ENCODE measurements at regions not wholly inside any gene's neighbourhood (a gene's known extent, or its start where the extent isn't known, plus 50 kb on each side); places are given as distances from the start of the nearest gene placed in this dataset.

GRCh38 chr2:38483776-38484501 is 106.9 kb upstream of the ATL2 start:
- TF ChIP-seq POLR2A (IDR thresholded peaks at IDR 0.05; ENCODE audit: low read depth) (no peak), CTCF (IDR thresholded peaks at IDR 0.05) (no peak)
